ENCODE measurements at regions not wholly inside any gene's neighbourhood (a gene's known extent, or its start where the extent isn't known, plus 50 kb on each side); places are given as distances from the start of the nearest gene placed in this dataset.

GRCh38 chr4:35063031-35063570 lies 1181.2 kb downstream of the ARAP2 start:
- no peak for DNase-seq (ENCODE audit: low read depth)
- no peak for TF ChIP-seq CTCF (IDR thresholded peaks at IDR 0.05; ENCODE audit: insufficient read depth, low read depth, low read length)
- H3K4me3 ChIP-seq (ENCODE audit: low read depth, low read length), result no peak overlapping the region

- DNase-seq (ENCODE audit: low read depth), result no peak
- TF ChIP-seq CTCF (IDR thresholded peaks at IDR 0.05; ENCODE audit: insufficient read depth, low read depth, low read length), result no peak
- no peak overlapping the region for H3K4me3 ChIP-seq (ENCODE audit: low read depth, low read length)
Measured at GRCh38 chr4:35066406-35066805, 1177.9 kb downstream of the ARAP2 start.

GRCh38 chr4:35080799-35081198 lies 1163.5 kb downstream of the ARAP2 start:
- TF ChIP-seq CTCF (IDR thresholded peaks at IDR 0.05; ENCODE audit: insufficient read depth, low read depth, low read length), result no peak
- DNase-seq (ENCODE audit: low read depth), result no peak

GRCh38 chr4:35087218-35087617 lies 1157.1 kb downstream of the ARAP2 start:
- DNase-seq (ENCODE audit: low read depth), result no peak
- no peak for TF ChIP-seq CTCF (IDR thresholded peaks at IDR 0.05; ENCODE audit: insufficient read depth, low read depth, low read length)
- H3K4me3 ChIP-seq (ENCODE audit: low read depth, low read length), result no peak overlapping the region

More at GRCh38 chr4:35080799-35081198, 1163.5 kb downstream of the ARAP2 start:
- H3K4me3 ChIP-seq (ENCODE audit: low read depth, low read length), result no peak overlapping the region

GRCh38 chr4:35100932-35101331 lies 1143.4 kb downstream of the ARAP2 start:
- DNase-seq (ENCODE audit: low read depth), result no peak
- H3K4me3 ChIP-seq (ENCODE audit: low read depth, low read length), result no peak overlapping the region
- no peak for TF ChIP-seq CTCF (IDR thresholded peaks at IDR 0.05; ENCODE audit: insufficient read depth, low read depth, low read length)

GRCh38 chr4:35102066-35102465 lies 1142.2 kb downstream of the ARAP2 start:
- DNase-seq (ENCODE audit: low read depth), result no peak
- TF ChIP-seq CTCF (IDR thresholded peaks at IDR 0.05; ENCODE audit: insufficient read depth, low read depth, low read length), result no peak
- H3K4me3 ChIP-seq (ENCODE audit: low read depth, low read length), result no peak overlapping the region

GRCh38 chr4:35105486-35105885 lies 1138.8 kb downstream of the ARAP2 start:
- H3K4me3 ChIP-seq (ENCODE audit: low read depth, low read length), result no peak overlapping the region
- TF ChIP-seq CTCF (IDR thresholded peaks at IDR 0.05; ENCODE audit: insufficient read depth, low read depth, low read length), result no peak
- no peak for DNase-seq (ENCODE audit: low read depth)
